ENCODE measurements at regions not wholly inside any gene's neighbourhood (a gene's known extent, or its start where the extent isn't known, plus 50 kb on each side); places are given as distances from the start of the nearest gene placed in this dataset.

DNA sequence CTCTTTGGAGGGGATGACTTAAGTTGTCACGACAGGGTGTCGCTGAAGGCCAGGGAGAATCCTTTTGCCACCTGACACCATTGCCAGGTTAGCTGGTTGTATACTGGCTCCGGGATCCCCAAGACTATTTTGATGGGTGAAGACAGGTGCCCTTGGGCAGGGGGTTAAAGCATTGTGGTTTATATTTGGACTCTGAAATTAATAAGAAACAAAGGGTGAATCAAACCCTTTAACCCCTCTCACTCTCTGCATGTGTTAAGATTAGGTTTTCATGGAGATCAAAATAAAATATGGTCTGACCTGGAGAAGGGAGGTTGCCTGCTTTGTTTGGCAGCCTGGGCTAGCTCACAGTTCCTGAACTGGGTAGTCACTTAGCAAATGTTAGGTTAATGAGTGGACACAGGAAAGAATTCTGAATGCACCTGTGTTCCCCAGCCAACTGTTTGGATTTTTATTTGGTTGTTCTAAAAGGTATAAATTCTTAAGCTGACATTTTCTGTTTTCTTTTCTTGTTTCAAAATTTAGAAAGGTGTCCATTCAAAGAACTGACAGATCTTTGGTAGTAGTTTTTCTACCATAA lies 301.7 kb downstream of the KCNS3 start:
- TF ChIP-seq, protein P1, sequence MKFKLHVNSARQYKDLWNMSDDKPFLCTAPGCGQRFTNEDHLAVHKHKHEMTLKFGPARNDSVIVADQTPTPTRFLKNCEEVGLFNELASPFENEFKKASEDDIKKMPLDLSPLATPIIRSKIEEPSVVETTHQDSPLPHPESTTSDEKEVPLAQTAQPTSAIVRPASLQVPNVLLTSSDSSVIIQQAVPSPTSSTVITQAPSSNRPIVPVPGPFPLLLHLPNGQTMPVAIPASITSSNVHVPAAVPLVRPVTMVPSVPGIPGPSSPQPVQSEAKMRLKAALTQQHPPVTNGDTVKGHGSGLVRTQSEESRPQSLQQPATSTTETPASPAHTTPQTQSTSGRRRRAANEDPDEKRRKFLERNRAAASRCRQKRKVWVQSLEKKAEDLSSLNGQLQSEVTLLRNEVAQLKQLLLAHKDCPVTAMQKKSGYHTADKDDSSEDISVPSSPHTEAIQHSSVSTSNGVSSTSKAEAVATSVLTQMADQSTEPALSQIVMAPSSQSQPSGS (IDR thresholded peaks at IDR 0.05; ENCODE audit: low read length) = no peak
- TF ChIP-seq ZNF622 (IDR thresholded peaks at IDR 0.05) (no peak), ZZZ3 (IDR thresholded peaks at IDR 0.05; ENCODE audit: control insufficient read depth, insufficient read length, low read depth) (no peak), CEBPB (IDR thresholded peaks at IDR 0.05; ENCODE audit: borderline replicate concordance in 1 of 2, low read depth in 2 of 2, low read length in 2 of 2) (no peak), BCL11A (IDR thresholded peaks at IDR 0.05; ENCODE audit: low read depth, low read length) (no peak), CREM (IDR thresholded peaks at IDR 0.05; ENCODE audit: low read depth) (no peak), EP300 (IDR thresholded peaks at IDR 0.05; ENCODE audit: borderline replicate concordance in 1 of 2, control insufficient read depth in 1 of 2, low read depth in 2 of 2, low read length in 2 of 2) (no peak), SRF (IDR thresholded peaks at IDR 0.05; ENCODE audit: low read depth in 2 of 2, low read length in 2 of 2) (no peak)
- TF ChIP-seq, protein P2, sequence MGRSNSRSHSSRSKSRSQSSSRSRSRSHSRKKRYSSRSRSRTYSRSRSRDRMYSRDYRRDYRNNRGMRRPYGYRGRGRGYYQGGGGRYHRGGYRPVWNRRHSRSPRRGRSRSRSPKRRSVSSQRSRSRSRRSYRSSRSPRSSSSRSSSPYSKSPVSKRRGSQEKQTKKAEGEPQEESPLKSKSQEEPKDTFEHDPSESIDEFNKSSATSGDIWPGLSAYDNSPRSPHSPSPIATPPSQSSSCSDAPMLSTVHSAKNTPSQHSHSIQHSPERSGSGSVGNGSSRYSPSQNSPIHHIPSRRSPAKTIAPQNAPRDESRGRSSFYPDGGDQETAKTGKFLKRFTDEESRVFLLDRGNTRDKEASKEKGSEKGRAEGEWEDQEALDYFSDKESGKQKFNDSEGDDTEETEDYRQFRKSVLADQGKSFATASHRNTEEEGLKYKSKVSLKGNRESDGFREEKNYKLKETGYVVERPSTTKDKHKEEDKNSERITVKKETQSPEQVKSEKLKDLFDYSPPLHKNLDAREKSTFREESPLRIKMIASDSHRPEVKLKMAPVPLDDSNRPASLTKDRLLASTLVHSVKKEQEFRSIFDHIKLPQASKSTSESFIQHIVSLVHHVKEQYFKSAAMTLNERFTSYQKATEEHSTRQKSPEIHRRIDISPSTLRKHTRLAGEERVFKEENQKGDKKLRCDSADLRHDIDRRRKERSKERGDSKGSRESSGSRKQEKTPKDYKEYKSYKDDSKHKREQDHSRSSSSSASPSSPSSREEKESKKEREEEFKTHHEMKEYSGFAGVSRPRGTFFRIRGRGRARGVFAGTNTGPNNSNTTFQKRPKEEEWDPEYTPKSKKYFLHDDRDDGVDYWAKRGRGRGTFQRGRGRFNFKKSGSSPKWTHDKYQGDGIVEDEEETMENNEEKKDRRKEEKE (IDR thresholded peaks at IDR 0.05) = no peak
- TF ChIP-seq, protein P3, sequence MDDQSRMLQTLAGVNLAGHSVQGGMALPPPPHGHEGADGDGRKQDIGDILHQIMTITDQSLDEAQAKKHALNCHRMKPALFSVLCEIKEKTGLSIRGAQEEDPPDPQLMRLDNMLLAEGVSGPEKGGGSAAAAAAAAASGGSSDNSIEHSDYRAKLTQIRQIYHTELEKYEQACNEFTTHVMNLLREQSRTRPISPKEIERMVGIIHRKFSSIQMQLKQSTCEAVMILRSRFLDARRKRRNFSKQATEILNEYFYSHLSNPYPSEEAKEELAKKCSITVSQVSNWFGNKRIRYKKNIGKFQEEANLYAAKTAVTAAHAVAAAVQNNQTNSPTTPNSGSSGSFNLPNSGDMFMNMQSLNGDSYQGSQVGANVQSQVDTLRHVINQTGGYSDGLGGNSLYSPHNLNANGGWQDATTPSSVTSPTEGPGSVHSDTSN (IDR thresholded peaks at IDR 0.05; ENCODE audit: insufficient replicate concordance, low read depth, low read length) = no peak
- H3K27ac ChIP-seq (ENCODE audit: control insufficient read depth, insufficient read depth) = no peak overlapping the region
- 55% methylated on average over 3 of the region's 3 CpGs for WGBS (ENCODE audit: insufficient coverage, insufficient replicate concordance, low lambda C conversion rate, missing lambda C conversion rate)
- CTCF ChIA-PET = interaction anchor here (1.0 to 2.4 kb wide), 7 partner anchors 10 to 508 kb away, joined by 3 to 9 read pairs (median 4); no protein-coding TSS in a partner anchor
- H3K79me2 ChIP-seq (ENCODE audit: control insufficient read depth, insufficient read depth, low read length) = no peaks in the 10 kb centered on the region
- no peak for FAIRE-seq
- no peaks in the 10 kb centered on the region for H3K27me3 ChIP-seq (replicated peaks in 1 of 2; ENCODE audit: control insufficient read depth in 2 of 2, insufficient read depth in 2 of 2, low read length in 1 of 2)
- no peak overlapping the region for H3K4me3 ChIP-seq
- no peaks in the 10 kb centered on the region for H3K36me3 ChIP-seq (ENCODE audit: control insufficient read depth in 2 of 2, insufficient read depth in 2 of 2, low read length in 1 of 2)
- H3K9me3 ChIP-seq (replicated peaks; ENCODE audit: control insufficient read depth, insufficient read depth, low read length) = no peaks in the 10 kb centered on the region
- intact Hi-C loops (cut with micrococcal nuclease; ENCODE audit: unreplicated experiment) = no loop called here
- SMC1A ChIA-PET (ENCODE audit: uncharacterized antibody, unreplicated experiment) = interaction anchor here (1.2 to 1.4 kb wide), 2 partner anchors 7 to 534 kb away, joined by 3 to 6 read pairs; no protein-coding TSS in a partner anchor
- RAD21 ChIA-PET (ENCODE audit: unreplicated experiment) = interaction anchor here (1.5 kb wide), 1 partner anchor 424 kb away, joined by 3 read pairs; no protein-coding TSS in a partner anchor
- POLR2A ChIA-PET = no interaction called here
- BruUV-seq (replicated peaks) = no TSS peak
- ATAC-seq = no peak
- H3K9ac ChIP-seq (ENCODE audit: control insufficient read depth, insufficient read depth, low read length) = no peak overlapping the region
- no peak overlapping the region for H2AFZ ChIP-seq (ENCODE audit: control insufficient read depth, low read depth, low read length)
- no peak overlapping the region for H3K4me2 ChIP-seq (ENCODE audit: control insufficient read depth, insufficient read depth)
- no peaks in the 10 kb centered on the region for H4K20me1 ChIP-seq (ENCODE audit: control insufficient read depth, insufficient read depth)
- H3K4me1 ChIP-seq (ENCODE audit: control insufficient read depth, insufficient read depth, low read length) = no peaks in the 10 kb centered on the region
- in situ Hi-C loops (cut with MboI) = no loop called here
- no peak for DNase-seq (ENCODE audit: low read depth, low spot score)
